ENCODE measurements at regions not wholly inside any gene's neighbourhood (a gene's known extent, or its start where the extent isn't known, plus 50 kb on each side); places are given as distances from the start of the nearest gene placed in this dataset.

DNA sequence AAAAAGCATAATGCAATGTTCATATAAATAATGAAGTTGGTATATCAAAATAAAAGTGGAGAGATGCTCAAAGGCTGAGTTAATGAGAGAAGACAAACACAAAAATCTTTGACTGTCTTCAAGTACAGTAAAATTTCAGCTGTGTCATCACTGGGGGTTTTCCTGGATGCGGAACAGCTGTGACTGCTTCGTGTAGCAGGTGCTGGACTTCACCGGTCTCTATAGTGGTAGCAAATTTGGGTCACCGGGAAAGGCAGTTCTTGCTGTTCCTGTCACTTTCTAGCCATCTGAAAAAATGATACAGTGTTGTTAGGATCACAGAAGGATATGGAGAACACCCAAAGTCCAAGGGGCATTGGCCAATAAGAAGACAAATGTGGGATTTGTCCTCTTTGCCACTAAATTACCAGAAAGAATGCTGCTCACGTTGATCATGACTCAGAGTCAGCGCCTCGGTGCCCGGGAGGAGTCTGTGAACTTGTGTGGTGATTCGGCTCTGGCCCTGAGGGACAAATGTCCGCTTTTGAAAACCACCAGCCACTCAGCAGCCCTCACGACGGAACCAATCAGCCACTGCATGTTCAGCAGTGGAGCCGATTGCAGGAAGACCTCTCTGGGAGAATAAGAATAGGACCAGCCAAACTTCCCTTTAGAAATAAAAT lies 230.1 kb upstream of the FAT1 start:
- H3K9ac ChIP-seq (ENCODE audit: low read length) = no peak overlapping the region
- no peaks in the 10 kb centered on the region for H3K4me1 ChIP-seq (ENCODE audit: insufficient read depth, low read length)
- H3K27ac ChIP-seq (ENCODE audit: low read depth, low read length) = no peak overlapping the region
- no peaks in the 10 kb centered on the region for H3K27me3 ChIP-seq (ENCODE audit: control insufficient read depth in 1 of 2, insufficient read depth in 2 of 2, low read length in 2 of 2)
- no peak overlapping the region for H3K4me3 ChIP-seq (ENCODE audit: low read depth in 1 of 2, low read length in 2 of 2)
- no peaks in the 10 kb centered on the region for H3K36me3 ChIP-seq (ENCODE audit: insufficient read depth, low read length)
- H3K9me3 ChIP-seq (ENCODE audit: low read length) = no peaks in the 10 kb centered on the region

DNA sequence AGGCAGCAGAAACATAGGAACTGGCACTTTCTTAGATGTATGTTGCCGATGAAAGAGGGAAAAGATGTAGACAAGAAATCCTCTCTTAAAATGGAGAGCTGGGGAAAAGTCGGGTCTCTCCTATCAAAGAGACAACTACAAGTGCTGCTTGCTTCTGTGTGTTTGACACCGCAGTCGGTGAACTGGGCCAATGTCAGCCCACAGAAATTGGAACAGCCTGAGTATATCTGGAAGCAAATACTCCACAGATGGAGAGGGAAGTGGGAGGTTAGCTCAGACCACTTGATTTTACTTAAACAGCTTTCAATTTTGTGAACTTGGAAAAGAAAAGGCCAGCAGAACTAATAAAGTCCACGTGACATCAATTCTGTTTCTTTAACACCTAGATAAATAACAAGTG lies 230.9 kb upstream of the FAT1 start:
- no peaks in the 10 kb centered on the region for H3K27me3 ChIP-seq (ENCODE audit: control insufficient read depth in 1 of 2, insufficient read depth in 2 of 2, low read length in 2 of 2)
- H3K9me3 ChIP-seq (ENCODE audit: low read length) = no peaks in the 10 kb centered on the region
- no peak overlapping the region for H3K4me3 ChIP-seq (ENCODE audit: low read depth in 1 of 2, low read length in 2 of 2)
- no peaks in the 10 kb centered on the region for H3K4me1 ChIP-seq (ENCODE audit: insufficient read depth, low read length)
- no peak overlapping the region for H3K27ac ChIP-seq (ENCODE audit: low read depth, low read length)
- H3K9ac ChIP-seq (ENCODE audit: low read length) = no peak overlapping the region
- H3K36me3 ChIP-seq (ENCODE audit: insufficient read depth, low read length) = no peaks in the 10 kb centered on the region

DNA sequence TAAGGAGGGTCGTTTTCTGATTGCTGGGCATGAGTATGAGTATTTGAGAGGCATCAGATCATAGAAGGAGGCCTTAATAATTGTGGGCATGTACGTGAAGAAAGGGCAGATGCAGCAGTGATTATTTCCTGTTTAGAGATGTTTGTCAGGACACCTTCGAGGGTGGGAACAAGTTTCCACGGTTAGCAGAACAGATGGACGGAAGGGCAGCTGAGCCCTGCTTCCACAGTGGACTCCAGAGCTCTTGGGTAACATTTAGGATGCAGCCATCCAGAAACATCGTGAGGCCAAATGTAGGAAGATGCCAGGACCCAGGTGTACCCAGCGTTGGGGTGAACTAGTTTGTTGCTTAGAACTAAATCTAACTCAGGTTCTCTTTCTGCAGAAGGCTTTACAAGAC lies 231.3 kb upstream of the FAT1 start:
- H3K4me3 ChIP-seq (ENCODE audit: low read depth in 1 of 2, low read length in 2 of 2) = no peak overlapping the region
- no peaks in the 10 kb centered on the region for H3K4me1 ChIP-seq (ENCODE audit: insufficient read depth, low read length)
- no peak overlapping the region for H3K9ac ChIP-seq (ENCODE audit: low read length)
- H3K27me3 ChIP-seq (ENCODE audit: control insufficient read depth in 1 of 2, insufficient read depth in 2 of 2, low read length in 2 of 2) = no peaks in the 10 kb centered on the region
- no peak overlapping the region for H3K27ac ChIP-seq (ENCODE audit: low read depth, low read length)
- no peaks in the 10 kb centered on the region for H3K36me3 ChIP-seq (ENCODE audit: insufficient read depth, low read length)
- no peaks in the 10 kb centered on the region for H3K9me3 ChIP-seq (ENCODE audit: low read length)

DNA sequence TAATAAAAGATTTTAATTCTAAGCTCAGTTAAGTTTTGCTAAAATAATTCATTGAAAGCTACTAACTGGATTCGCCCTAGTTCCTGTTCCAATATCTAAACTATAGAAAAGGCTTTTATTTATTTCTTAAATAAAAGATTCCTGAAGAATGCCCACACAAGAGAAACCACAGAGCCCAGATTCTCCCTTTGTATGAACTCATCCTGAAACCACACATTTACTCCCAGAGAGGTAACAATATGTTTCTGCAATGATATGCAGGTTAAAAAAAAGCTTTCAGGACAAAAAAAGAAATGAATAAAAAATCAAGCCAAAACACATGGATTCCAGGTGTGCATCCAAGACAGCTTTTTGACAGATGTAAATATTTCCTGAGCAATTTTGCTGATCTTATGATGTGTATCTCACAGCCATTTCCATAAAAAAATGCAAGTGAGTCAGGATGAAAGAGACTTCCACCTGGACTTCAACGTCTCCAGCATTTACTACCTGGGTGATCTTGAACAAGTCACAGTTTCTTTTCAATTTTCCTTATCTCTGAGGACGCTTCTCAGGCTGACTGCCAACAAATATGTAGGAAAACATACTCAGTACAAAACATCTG lies 234.4 kb upstream of the FAT1 start:
- Histone ChIP-seq H3K4me1 (ENCODE audit: insufficient read depth, low read length) (no peaks in the 10 kb centered on the region), H3K27ac (ENCODE audit: low read depth, low read length) (no peak overlapping the region), H3K36me3 (ENCODE audit: insufficient read depth, low read length) (no peaks in the 10 kb centered on the region)

DNA sequence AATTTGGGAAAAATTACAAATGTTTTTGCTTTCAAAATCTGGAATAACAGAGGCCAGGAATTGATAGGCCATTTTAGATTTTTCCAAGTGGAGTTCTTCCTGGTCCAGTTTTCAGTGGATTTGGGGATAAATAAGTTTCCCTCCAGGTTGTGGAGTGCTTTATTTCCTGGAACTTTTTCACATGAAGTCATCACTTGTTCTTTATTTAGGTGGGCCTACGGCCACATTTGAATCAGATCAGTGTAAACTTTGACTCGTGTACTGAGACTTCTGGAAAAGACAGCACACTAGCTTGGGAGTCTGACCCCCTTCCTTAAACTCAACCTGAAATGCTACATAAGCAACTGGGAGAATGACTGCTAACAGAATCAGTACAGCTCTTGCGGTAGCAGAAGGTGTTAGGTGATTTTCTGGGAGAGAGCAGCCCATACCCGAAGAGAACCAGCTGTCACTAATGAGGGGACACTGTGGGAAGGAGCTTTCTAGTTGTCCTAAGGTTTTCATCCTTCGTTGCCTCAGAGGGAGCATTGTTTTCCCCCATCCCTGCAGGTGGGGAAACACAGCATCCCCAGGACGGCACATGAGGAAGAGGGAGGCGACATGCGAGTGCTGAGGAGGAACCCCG lies 235.2 kb upstream of the FAT1 start:
- Histone ChIP-seq H3K36me3 (ENCODE audit: insufficient read depth, low read length) (no peaks in the 10 kb centered on the region), H3K9me3 (ENCODE audit: low read length) (no peaks in the 10 kb centered on the region), H3K9ac (ENCODE audit: low read length) (no peak overlapping the region), H3K4me3 (ENCODE audit: low read depth in 1 of 2, low read length in 2 of 2) (no peak overlapping the region), H3K27ac (ENCODE audit: low read depth, low read length) (no peak overlapping the region), H3K27me3 (ENCODE audit: control insufficient read depth in 1 of 2, insufficient read depth in 2 of 2, low read length in 2 of 2) (no peaks in the 10 kb centered on the region), H3K4me1 (ENCODE audit: insufficient read depth, low read length) (no peaks in the 10 kb centered on the region)

More for the DNA sequence above, 234.4 kb upstream of the FAT1 start:
- Histone ChIP-seq H3K9me3 (ENCODE audit: low read length) (no peaks in the 10 kb centered on the region), H3K9ac (ENCODE audit: low read length) (no peak overlapping the region), H3K4me3 (ENCODE audit: low read depth in 1 of 2, low read length in 2 of 2) (no peak overlapping the region), H3K27me3 (ENCODE audit: control insufficient read depth in 1 of 2, insufficient read depth in 2 of 2, low read length in 2 of 2) (no peaks in the 10 kb centered on the region)

DNA sequence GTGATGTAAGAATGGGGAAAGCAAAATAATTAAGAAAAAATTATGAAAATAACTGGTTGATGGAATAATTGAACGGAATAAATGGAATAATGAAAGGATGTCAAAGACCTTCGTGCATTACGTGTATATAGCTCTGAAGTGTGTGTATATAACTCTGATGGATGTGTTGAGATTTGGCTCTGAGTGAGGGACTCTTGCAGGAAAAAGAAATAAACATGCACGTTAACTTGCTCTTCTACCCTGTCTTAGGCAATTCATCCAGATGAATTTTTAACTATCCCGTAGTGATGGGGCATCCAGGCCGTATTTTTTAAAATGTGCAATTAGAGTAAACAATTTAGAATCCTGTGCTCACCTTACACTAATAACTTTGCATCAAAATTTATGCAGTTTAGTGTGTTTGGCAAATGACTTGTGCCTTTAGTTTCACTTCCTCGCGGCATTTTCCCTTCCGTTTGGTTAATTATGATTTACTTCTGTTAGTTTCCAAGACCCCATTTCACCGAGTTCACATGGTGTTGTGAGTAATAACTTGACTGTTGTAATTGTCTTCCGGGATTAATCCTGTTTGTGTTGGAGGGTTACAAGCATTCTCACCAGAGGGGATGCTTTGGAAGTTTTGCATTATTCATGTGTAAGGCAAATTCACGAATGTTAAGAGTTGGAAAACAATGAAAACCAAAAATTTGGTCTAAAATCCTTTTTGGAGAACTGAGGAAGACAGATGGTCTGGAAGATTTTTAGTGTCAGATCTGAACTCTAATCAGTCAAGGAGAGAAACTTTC lies 256.5 kb upstream of the FAT1 start:
- Histone ChIP-seq H3K36me3 (ENCODE audit: insufficient read depth, low read length) (no peaks in the 10 kb centered on the region), H3K9ac (ENCODE audit: low read length) (no peak overlapping the region), H3K4me3 (ENCODE audit: low read depth in 1 of 2, low read length in 2 of 2) (no peak overlapping the region), H3K27ac (ENCODE audit: low read depth, low read length) (no peak overlapping the region), H3K4me1 (ENCODE audit: insufficient read depth, low read length) (no peaks in the 10 kb centered on the region), H3K9me3 (ENCODE audit: low read length) (no peaks in the 10 kb centered on the region), H3K27me3 (ENCODE audit: control insufficient read depth in 1 of 2, insufficient read depth in 2 of 2, low read length in 2 of 2) (no peaks in the 10 kb centered on the region)

DNA sequence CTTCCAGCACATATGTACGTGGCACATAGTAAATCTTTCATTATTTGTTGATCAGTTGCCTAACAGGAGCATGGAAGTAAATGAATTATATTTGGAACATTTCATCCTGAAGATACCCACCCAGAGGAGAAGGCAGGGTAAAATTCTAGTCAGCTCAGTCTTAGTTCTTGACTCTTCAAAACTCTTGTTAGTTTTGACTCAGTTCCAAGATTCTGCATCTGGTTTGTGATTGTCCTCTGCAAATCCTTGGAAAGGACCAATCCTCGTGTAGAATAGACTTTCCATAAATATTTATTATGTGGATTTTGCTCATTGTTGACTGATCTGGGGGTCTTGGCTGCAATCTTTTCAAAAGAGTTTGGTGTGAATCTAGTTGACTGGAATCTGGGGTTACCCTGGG lies 257.5 kb upstream of the FAT1 start:
- no peaks in the 10 kb centered on the region for H3K4me1 ChIP-seq (ENCODE audit: insufficient read depth, low read length)
- no peaks in the 10 kb centered on the region for H3K27me3 ChIP-seq (ENCODE audit: control insufficient read depth in 1 of 2, insufficient read depth in 2 of 2, low read length in 2 of 2)
- H3K27ac ChIP-seq (ENCODE audit: low read depth, low read length) = no peak overlapping the region
- H3K9me3 ChIP-seq (ENCODE audit: low read length) = no peaks in the 10 kb centered on the region
- H3K4me3 ChIP-seq (ENCODE audit: low read depth in 1 of 2, low read length in 2 of 2) = no peak overlapping the region
- H3K36me3 ChIP-seq (ENCODE audit: insufficient read depth, low read length) = no peaks in the 10 kb centered on the region
- H3K9ac ChIP-seq (ENCODE audit: low read length) = no peak overlapping the region

DNA sequence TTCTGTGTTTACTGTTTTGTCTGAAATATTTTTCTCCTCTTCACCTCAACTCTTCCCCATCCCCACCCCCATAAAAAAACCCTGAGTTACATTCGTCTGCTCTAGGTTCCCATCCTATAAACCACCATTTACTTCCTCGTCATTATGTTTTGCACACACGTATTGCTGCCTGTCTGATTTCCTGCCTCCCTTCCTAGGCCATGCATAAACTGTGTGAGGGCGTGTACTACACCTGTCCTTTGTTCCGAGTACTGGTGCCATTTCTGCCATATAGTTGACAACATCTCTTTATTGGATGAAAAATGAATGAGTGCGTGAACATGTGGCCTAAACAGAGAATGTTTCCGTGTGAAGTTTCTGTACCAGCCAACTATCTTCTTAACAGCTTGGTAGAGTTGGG lies 258.5 kb upstream of the FAT1 start:
- H3K36me3 ChIP-seq (ENCODE audit: insufficient read depth, low read length) = no peaks in the 10 kb centered on the region
- H3K4me1 ChIP-seq (ENCODE audit: insufficient read depth, low read length) = no peaks in the 10 kb centered on the region
- H3K4me3 ChIP-seq (ENCODE audit: low read depth in 1 of 2, low read length in 2 of 2) = no peak overlapping the region
- no peaks in the 10 kb centered on the region for H3K9me3 ChIP-seq (ENCODE audit: low read length)
- H3K9ac ChIP-seq (ENCODE audit: low read length) = no peak overlapping the region
- H3K27me3 ChIP-seq (ENCODE audit: control insufficient read depth in 1 of 2, insufficient read depth in 2 of 2, low read length in 2 of 2) = no peaks in the 10 kb centered on the region
- H3K27ac ChIP-seq (ENCODE audit: low read depth, low read length) = no peak overlapping the region

DNA sequence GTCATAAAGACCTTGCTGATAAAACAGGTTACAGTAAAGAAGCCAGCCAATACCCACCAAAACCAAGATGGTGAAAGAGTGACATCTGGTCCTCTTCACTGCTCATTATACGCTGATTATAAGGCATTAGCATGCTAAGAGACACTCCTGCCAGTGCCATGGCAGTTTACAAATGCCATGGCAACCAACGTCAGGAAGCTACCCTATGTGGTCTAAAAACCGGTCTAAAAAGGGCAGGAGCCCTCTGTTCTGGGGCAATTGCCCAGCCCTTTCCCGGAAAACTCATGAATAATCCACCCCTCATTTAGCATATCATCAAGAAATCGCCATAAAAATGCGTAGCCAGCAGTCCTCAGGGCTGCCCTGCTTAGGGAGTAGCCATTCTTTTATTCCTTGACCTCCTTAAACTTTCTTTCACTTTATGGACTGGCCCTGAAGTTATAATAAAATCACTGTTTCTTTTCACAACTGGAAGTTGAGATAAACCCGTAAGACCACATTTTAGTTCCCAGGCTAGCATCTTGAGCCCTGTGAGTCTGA lies 260.5 kb upstream of the FAT1 start:
- Histone ChIP-seq H3K27me3 (ENCODE audit: control insufficient read depth in 1 of 2, insufficient read depth in 2 of 2, low read length in 2 of 2) (no peaks in the 10 kb centered on the region), H3K36me3 (ENCODE audit: insufficient read depth, low read length) (no peaks in the 10 kb centered on the region), H3K9ac (ENCODE audit: low read length) (no peak overlapping the region), H3K4me1 (ENCODE audit: insufficient read depth, low read length) (no peaks in the 10 kb centered on the region), H3K4me3 (ENCODE audit: low read depth in 1 of 2, low read length in 2 of 2) (no peak overlapping the region), H3K27ac (ENCODE audit: low read depth, low read length) (no peak overlapping the region), H3K9me3 (ENCODE audit: low read length) (no peaks in the 10 kb centered on the region)

DNA sequence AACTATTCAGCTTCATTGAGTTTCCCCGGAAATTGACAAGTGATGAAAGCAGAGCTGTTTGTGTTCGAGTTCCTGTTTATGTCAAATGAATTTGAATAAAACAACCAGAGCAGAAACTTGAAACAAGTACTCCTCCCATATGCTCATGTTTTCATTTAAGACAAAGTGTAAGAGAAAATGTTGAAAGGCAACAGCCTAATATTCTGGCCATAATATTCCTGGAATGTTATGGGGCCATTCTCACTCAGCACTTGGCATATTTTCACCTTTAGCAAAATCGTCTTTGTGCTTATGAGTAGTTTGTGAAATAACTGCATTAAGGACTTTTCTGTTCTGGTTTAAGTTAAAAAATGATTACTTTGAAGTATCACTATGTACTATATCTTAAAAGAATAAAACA lies 276.0 kb upstream of the FAT1 start:
- H3K27me3 ChIP-seq (ENCODE audit: control insufficient read depth in 1 of 2, insufficient read depth in 2 of 2, low read length in 2 of 2) = no peaks in the 10 kb centered on the region
- H3K4me1 ChIP-seq (ENCODE audit: insufficient read depth, low read length) = no peaks in the 10 kb centered on the region
- no peak overlapping the region for H3K27ac ChIP-seq (ENCODE audit: low read depth, low read length)
- no peak overlapping the region for H3K9ac ChIP-seq (ENCODE audit: low read length)
- no peaks in the 10 kb centered on the region for H3K9me3 ChIP-seq (ENCODE audit: low read length)
- H3K36me3 ChIP-seq (ENCODE audit: insufficient read depth, low read length) = no peaks in the 10 kb centered on the region
- H3K4me3 ChIP-seq (ENCODE audit: low read depth in 1 of 2, low read length in 2 of 2) = no peak overlapping the region

DNA sequence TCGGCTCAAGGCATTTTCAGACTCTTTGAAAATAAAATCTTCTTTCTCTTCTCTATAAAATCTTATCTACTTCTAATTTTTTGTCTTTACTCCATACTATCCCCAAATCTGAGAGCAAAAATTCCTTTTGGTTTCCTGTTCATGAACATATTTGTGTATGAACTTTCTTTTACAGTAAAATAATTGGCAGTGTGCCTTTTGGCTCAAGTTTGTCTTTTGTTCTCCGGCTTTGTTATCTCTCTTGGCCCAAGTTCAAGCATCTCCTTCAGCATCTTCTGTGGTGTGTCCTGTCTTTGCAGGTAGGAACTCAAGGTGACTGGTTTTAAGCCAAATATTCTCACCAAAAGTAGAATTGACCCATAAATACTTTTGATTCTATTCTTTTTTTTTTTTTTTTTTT lies 276.6 kb upstream of the FAT1 start:
- Histone ChIP-seq H3K9me3 (ENCODE audit: low read length) (no peaks in the 10 kb centered on the region), H3K9ac (ENCODE audit: low read length) (no peak overlapping the region), H3K27ac (ENCODE audit: low read depth, low read length) (no peak overlapping the region), H3K4me3 (ENCODE audit: low read depth in 1 of 2, low read length in 2 of 2) (no peak overlapping the region), H3K27me3 (ENCODE audit: control insufficient read depth in 1 of 2, insufficient read depth in 2 of 2, low read length in 2 of 2) (no peaks in the 10 kb centered on the region), H3K36me3 (ENCODE audit: insufficient read depth, low read length) (no peaks in the 10 kb centered on the region), H3K4me1 (ENCODE audit: insufficient read depth, low read length) (no peaks in the 10 kb centered on the region)
